DMS53 treated with DMSO at 0.1 percent for 48 hours (cell line): ENCODE measurements at regions not wholly inside any gene's neighbourhood (a gene's known extent, or its start where the extent isn't known, plus 50 kb on each side); places are given as distances from the start of the nearest gene placed in this dataset.

Experiments used
- DNase-seq: peaks from one replicate; lab custom pipeline; 2025; ENCODE audit not compliant: unreplicated experiment; lab: John Stamatoyannopoulos, UW

DNA sequence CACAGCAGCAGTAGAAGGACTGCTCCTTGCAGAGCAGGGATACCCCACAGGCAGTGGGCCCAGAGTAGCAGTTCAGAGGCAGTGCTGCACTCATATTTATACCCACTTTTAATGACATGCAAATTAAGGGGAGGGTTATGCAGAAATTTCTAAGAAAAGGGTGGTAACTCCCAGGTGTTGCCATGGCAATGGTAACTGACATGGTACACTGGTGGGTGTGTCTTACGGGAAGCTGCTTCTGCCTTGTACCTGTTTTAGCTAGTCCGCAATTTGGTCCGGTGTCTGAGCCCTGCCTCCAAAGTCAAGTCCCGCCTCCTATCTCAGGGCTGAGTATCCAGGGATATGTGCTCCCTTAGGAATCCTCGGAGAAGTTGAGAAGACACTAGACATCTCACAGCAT, 79.2 kb upstream of the UQCRFS1 start:
- DNase-seq: no peak

DNA sequence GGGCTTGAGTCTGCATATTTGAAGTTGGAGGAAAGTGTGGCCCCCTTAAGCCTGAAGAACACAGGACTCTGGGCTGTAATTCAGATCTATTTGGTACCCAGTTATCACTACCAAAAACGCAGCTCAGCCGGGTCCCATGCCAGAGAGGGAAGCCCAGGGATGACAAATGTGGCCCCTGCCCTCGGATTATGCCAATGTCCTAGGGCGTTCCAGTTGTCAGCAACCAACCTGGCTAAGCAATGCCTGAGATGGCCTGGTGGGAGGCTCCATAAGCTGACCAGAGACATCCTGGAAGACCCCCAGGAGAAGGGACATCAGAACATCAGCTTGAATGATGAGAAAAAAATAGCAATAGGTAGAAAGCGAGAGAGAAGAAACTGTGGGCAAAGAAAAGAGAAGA, 79.6 kb upstream of the UQCRFS1 start:
- no peak for DNase-seq

DNA sequence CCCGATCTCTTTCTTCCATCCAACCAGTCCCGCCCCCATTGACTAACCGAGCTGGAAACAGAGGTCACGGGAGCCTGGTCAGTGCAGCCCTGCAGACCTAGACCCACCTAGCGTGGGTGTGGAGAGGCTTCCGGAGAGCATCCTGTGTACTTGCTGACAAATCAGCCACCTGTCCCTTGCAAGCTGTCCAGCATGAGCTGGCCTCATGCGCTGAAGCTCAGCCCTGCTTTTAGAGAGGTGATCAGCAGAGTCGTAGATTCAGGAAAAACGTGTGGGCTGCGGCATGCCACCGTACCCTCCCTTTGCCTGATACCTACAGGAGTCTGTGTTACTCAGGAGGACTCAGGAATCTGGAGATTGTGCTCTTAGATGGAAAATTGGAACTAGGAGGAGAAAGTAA, 80.3 kb upstream of the UQCRFS1 start:
- DNase-seq: no peak

DNA sequence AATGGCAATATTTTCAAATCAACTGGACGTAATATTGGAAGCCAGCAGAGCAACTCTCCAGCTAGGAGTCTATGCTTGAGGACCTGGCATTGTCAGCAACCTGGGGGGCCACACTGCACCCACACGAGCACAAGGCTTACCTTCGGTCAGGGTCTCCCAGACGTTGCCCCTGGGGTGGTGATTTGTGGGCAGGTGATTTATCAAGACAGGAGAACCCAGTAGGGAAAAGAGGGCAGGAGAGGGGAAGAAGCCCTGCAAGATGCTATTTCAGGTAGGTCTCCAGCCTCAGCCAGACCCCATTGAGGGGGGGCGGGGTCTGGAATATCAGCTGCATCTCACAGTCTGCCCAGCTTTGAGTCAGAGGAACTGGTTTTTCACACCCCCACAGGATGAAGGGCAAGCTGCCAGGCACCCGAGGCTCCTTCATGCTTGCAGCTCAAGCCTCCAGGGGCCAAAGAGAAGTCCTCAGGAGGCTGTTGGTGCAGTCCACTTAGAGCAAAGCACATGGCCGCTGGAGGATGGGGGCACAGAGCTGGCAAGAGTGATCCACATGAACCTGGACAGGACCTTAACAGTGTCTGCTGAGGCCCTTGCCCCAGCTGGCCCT, 80.9 kb upstream of the UQCRFS1 start:
- DNase-seq: no peak

DNA sequence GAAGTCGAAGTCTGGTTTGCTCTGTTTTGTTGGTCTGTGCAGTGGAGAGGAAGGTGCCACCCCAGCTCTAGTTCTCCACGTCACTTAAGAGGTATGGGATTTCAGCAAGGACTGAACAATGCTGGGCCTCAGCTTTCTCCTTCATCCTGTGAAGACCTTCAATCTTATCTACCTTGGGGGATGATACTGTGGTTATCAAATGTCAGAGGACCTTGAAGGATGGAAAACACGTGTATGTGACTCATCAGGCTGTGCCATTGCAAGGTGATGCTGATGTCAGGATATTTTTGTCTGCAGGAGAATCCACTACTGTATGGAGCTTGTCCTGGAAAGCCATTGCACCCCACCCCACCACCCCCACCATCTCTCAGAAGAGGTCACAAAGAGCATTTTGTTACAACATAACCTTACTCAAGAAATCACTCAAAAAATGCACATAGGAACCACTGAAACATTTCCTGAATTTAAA, 81.4 kb upstream of the UQCRFS1 start:
- no peak for DNase-seq

DNA sequence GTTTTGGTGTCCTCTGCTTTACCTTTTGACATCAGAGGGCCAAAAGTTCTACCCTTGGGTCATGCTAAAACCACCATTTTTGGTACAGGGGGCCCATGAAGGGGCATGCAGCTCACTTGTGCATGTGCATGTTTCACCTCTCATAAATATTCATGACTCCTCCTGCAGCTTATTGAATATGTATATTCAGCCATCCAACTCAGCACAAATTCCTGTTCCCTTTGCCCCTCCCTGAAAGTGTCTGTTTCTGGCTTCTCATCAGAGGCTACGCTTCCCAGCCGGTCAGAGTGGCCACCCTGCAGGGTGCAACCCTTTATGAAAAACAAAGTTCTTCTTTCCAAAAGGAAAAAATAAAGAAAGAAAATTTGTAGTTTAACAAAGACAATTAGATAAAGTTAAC, 82.3 kb upstream of the UQCRFS1 start:
- no peak for DNase-seq

DNA sequence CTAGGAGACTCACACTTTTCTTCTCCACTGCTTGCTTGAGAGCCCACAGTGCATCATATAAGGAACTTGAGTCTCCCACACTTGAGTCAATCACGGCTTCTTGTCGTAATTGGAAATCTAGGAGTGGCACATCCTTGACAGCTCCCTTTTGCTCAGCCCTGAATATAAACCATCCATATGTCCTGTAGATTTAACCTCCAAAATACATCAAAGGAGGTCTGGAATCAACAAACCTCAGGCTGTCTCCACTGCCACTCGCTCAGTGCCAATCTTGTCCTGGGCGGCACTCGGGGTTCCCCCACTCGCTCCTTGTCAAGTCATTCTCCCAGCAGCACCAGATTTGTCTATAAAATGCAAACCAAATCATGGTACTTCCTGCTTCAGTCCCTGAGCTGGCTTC, 84.4 kb upstream of the UQCRFS1 start:
- DNase-seq: no peak

DNA sequence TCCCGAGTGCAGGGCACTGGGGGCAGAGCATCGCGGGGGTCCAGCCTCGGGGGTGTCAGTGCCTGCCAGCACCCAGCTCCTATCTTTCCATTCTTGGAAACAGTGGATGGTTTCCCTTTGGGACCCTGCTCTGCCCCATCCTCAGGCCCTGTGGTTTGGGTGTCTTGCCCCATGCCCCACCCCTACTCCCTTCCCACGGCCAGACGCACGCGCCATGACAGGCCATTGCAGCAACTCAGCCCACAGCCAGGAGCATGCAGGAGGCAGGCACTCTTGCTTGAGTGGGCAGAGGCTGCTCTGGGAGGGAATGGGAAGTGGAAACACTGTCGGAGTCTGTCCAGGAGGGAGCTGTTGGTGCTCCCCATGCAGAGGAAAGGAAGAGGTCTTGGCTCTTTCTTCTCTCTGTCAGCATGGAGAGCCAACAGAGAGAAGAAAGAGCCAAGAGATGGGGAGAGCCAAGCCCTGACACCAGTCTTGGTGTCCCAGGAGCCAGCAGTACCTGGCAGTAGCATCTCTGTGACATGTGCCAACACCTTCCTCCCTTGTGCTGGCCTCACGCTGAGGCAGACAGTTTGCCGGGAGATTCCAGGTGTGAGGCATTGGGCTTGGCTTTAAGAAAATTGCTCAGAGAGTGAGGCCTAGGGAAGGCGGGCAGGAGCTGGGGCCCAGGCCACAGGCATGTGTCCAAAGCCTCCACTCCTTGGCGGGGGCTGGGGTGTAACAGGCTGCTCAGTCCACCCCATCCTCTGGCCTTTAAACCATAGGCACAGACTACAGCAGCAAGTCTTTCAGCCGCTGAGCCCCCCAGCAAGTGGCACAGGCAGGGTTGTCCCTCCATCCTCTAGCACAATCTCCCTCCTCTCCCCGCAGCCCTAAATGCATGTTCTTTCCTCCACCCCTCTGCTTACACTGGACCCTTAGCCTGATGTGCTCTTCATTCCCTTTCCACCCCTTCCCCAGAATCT, 86.7 kb upstream of the UQCRFS1 start:
- no peak for DNase-seq

DNA sequence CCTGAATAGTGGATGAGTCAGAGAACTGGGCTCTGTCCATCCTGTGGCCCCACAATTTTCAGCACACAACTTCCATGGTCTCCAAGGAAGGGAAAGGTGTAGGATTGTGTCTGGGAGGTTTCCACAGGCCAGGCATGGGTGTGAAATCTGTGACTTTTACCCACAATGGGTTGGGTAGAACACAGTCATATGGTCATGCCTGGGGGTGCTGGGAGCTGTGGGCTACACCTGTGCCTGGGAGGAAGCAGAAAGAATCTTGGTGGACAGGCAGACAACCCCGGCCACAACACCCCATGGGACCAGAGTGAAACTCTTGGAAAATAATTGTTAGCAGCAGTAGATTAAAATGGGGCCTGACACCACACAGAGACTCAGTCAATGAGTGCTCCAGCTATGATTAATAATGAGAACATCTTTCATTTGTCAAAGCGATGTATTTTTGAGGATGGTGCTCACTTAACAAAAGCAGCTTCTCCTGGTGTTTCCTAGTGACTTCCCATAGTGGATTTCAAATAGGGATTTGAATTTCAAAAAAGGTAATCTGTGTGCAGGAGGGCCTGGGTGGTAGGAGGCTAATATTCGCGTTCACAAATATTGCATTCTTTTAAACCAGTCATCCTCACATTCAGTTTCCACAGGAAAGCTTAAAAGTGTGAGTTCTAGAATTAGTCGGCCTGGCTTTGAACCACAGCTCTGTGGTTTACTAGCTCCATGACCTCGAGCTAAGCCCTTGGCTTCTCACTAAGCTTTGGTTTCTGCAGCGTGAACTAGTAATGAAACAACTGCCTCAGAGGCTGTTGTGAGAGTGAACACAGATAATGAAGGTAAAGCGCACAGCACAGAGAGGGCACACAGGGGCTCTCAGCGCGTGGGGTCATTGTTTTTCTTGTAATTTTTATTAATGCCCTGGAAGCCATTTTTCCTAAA, 89.3 kb upstream of the UQCRFS1 start:
- DNase-seq: no peak

DNA sequence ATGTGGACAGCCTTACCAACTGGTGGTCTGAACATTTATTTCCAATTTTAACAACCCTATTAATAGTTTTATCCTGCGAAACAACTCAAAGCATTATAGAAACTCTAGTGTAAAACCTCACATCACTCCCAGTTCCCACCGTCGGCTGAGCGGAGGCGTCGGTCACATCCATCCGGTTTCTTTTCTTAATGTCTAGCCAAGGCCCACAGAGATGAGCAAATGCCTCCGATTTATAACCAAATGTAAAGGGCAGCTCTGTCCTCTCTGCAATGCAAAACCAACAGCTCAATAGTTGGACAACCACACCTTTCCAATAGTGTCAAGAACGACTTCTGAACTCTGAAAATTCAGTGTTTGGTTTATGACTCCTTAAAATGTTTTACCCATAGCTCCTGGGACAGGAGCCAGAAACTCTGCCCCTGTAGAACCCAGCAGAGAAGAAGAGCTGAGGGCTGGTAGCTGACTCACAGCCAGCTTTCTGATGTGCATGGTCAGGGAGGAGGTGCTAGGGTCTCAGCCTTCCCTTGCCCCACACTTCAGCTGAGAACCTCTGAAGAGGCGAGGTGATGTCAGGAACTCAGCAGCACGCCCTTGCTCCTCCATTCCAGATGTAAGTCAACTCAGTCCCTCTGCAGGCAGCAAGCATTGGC, 90.2 kb upstream of the UQCRFS1 start:
- DNase-seq: no peak

DNA sequence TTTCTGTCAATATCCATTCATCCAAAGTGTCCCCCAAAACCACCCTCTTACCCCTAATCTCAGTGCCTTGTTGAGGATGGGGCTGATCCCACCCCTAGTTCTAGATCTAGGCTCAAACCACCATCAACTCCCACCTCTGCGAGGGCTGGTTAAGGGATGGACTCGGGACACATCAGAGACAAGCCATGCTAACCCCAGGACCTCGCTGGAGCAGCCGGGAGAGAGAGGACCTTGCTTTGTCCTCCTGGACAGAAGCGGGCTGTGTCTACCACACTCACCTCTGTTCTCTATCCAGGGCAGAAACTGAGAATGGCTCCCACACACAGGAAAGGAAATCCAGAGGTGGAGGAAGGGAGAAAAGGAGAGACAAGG, 90.8 kb upstream of the UQCRFS1 start:
- no peak for DNase-seq

DNA sequence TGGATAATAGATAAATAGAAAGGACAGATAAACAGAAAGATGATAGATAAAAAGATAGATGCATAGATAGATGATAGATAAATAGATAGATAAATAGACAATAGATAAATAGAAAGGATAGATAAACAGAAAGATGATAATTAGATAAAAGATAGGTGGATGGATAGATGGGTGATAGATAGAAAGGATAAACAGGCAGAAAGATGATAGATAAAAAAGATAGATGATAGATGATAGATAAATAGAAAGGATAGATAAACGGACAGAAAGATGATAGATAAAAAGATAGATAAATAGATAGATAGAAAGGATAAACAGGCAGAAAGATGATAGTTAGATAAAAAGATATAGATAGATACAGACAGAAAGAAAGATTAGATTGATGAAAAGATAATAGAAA, 92.3 kb upstream of the UQCRFS1 start:
- DNase-seq: no peak

DNA sequence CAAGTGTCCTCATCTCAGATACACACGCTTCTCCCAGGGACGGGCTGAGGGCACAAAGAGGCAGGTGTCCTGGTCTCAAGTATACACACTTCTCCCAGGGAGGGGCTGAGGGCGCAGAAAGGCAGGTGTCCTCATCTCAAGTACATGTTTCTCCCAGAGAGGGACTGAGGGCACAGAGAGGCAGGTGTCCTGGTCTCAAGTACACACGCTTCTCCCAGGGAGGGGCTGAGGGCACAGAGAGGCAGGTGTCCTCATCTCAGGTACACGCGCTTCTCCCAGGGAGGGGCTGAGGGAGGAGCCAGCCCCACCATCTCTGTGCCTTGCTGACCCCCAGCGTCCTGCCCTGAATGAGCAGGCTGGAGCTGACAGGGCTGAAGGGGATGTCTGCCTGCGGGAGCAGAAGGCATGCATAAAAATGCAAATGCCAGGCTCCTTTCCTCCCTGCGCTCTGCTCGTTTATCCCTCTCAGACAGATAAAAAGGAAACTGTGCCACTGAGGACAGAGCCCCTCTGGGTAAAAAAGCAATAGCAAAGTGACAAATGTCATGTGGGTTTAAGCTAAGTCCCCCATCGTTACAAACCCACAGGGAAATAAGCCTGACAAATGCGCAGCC, 96.1 kb upstream of the UQCRFS1 start:
- DNase-seq: no peak

DNA sequence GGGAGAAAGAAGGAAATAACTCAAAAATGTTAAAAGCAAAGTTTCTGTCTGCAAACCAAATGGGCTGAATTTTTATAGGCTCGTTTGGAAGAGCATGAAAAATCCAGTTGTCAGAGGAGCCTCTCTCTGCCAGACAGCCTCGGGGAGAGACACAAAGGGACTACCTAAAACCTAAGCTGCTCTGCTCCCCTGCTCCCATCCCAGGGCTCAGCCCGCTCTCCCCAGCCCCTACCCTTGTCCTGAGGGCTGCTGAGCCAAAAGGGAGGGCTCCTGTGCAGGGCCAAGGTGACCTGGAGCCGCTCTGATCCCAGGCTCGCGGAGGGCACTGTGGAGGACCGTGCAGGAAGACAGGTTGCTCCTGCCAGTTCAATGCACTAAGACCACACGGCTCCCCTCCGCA, 96.7 kb upstream of the UQCRFS1 start:
- no peak for DNase-seq

DNA sequence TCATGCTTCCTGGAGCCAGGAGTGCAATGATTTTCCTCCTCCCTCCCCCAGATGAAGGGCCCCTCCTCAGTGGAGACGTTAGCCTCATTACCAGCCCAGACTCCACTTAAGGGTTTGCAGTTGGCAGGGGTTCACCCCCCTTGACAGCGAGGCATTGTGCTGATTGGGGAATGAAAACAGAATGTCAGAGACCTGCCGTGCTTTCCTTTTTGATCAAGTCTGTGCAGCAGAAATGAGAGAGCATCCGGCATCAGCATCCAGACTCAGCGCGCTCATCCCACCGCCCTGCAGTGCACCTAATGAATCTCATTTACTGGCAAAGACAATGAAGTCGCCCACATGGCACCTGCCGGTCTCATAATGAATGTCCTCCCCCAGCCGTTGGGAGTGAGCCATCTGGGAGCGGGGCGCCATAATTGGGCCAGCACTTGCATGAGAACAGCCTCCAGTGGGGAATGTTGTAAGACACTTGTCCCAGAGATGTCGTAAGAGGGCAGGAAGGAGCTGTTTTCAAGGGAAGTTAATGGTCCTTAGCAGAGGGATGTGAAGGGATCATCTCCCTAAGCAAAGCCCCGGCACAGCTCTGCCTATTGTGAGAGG, 98.3 kb upstream of the UQCRFS1 start:
- DNase-seq: no peak

DNA sequence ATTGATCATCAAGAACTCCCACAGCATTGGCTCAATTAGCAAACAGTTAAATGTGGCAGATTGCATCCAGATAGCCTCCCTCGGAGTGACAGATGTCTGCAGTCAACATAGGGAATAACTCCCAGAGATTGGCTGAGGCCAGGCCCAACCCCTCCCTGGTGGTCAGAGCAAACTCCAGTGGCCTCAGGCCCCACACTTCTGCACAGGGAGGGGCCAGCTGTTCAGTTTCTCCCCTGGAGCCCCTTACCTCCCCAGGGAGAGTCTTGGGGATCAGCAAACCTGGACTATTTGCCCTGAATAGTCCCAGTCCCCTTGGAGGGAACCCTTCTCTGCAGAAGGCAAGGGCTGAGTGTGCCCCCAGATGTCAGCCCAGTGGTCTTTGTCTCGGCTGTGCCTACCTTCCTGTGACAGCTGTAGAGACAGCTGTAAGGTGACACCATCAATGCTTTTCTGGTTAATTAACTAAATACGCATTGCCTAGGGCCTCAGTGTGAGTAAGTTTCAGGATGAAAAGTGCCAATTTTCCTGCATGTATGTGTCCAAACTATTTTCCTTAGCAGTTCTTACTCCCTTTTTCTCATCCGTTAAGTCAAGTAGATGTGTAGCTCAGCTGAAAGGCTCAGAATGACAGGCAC, 102.7 kb upstream of the UQCRFS1 start:
- no peak for DNase-seq

DNA sequence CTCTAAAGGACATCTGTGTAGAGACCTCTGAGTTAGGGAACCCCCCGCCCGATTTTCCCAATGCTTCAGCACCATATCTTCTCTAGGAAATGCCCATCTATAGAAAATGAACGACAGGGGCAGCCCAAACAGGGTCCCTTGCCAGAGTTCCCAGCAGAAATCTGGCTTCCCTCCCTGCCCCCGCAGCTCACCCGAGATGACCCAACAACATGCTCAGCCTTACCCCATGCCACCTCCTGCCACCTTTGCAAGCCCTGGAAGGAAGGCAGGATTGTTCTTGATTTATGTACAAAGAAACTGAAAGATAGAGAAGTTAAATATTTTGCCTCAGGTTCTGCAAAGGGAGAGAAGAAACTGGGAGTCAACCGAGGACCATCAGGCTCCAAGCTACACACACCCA, 105.6 kb upstream of the UQCRFS1 start:
- DNase-seq: no peak

DNA sequence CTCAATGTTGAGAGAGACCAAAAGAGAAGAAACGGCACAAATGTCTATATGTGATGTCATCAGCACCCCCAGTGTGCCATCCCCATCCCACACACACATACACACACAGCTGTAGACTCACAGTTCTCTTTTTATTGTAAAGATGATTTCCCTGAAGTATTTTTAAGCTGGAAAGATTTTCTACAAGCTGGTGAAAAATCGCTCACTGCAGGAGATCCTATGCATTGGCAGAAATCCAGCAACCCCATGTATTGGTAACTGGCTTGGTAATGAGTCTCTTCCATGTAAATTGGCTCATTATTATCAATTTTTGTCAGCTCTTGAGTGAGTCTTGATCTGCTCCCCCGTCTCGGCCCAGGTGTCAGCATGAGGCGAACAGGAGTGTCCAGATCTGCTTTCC, 107.1 kb upstream of the UQCRFS1 start:
- no peak for DNase-seq

DNA sequence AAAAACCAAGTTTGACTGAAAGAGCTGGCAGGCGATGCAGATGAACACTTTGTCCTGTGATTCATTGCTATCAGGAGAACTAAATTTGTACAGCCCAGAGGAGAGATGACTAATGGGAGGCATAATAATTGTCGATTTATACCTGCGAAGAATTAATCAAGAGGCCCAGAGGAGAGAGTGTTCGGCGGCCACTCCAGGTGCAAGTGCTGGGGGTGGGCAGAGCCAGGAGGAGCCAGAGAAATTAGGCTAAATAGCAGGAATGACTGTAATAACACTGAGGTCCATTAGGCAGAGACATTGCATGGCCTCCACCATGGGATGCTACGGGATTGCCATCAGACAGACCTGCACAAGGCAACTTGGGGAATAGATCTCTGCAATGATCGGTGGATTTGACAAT, 107.7 kb upstream of the UQCRFS1 start:
- DNase-seq: no peak

DNA sequence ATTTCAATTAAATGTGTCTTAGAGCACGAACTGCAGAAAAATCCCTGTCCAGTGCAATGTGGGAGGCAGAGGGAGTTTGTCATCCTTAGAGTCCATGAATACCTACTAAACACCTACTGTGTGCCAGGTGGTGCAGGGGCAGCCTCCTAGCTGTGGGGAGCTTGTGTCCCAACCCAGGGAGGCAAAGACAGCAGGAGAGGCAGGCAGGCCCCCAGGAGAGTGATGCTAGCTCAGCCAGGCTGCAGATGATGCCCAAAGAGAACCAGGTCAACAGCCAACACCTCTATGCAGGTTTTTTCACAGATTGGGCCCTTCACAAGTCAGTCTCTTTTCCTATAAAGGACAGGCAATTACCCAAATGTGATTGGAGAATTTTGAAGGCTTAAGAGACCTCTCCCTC, 108.2 kb upstream of the UQCRFS1 start:
- no peak for DNase-seq
